NCI-H1105 (cell line): ENCODE measurements at regions not wholly inside any gene's neighbourhood (a gene's known extent, or its start where the extent isn't known, plus 50 kb on each side); places are given as distances from the start of the nearest gene placed in this dataset.

ENCODE experiments used
- DNase-seq: peaks from one replicate; lab custom pipeline; 2025; lab: John Stamatoyannopoulos, UW

GRCh38 chr13:109644956-109645355, 141.4 kb downstream of the IRS2 start:
- no peak for DNase-seq

DNA sequence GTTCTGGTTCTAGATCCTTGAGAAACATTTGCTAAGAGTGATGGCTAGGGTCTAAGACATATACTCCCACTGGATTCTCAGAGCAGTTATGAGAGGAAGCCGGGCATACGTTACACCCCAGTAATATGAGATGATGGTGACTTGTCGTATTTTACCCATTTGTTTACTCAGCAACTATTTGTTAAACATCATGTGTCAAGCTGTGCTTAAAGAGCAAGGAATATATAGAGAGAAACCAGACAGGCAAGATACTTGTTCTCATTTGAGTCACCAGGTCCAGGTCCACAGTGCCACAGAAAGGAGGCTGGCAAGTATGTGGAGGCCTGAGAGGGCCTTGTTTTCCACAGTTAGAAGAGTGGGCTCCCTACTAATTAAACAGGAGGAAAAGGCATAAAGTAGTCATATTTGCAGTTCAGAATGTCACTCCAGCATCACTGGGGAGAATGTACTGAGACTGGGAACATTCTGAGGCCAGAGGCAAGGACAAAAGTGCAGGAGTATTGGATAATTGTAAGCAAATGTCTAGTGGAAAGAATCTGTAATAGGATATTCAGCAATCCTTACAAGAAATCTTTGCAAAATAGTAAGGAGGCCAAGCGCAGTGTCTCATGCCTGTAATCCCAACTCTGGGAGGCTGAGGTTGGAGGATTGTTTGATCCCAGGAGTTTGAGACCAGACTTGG, 142.2 kb downstream of the IRS2 start:
- no peak for DNase-seq

DNA sequence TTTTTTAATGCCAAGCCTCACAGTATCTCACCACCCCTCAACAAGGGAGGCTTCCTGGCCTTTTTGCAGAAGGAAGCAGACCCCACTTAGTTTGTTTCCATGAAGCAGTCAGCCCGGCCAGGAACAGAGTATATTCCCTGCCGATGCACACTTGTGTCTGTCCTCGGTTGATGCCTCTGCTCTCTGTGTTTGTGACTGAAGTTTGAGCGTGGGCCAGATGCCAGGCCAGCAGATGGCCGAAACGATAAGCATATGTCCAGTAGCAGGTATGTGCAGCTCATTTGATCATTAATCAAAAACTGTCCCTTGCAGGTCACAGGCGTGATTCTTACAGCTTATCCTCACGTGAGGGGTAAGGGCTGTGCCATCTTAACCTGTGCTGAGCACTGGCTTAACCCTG, 144.0 kb downstream of the IRS2 start:
- no peak for DNase-seq

GRCh38 chr13:109636736-109637135, 149.6 kb downstream of the IRS2 start:
- DNase-seq = no peak

GRCh38 chr13:109631069-109631468, 155.3 kb downstream of the IRS2 start:
- no peak for DNase-seq

- no peak for DNase-seq
Observed at GRCh38 chr13:109630271-109630670, 156.1 kb downstream of the IRS2 start.

DNA sequence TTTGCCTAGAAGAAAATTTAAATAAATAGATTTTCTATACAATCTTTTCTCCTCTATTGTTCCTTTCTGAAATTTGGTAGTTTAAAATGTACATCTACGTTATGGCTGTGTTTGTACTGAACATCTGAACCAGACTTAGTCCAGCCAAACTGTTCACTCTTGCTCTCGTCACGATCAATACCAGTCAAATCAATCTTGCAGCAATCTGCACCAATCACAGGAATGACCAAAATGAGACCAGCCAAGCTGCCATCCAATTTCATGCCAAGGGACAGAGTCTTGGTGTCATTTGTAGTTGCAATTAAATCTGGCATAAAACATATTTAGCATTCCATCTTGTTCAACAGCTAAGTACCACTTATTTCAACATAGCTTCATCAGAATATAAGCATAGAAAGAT, 156.6 kb downstream of the IRS2 start:
- no peak for DNase-seq

DNA sequence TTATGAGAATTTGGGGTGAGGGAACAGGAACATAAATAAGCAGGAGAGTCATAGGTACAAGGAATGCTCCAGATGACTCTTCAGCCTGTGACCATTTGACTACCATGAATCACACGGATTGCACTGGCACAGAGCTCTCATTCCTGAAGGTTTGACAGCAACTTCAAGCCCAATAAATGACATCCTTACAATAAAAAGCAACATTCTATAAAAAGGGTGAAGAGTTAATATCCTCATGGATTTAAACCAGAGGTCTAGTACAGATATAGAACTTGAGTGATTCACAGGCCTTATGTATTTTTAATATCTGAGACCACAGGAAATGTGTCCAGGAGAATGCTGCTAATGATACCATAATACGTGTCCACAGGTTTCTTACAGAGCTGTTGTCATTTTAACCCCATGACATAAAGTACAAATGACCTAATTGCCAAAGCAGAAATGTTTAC, 158.1 kb downstream of the IRS2 start:
- no peak for DNase-seq

- DNase-seq = no peak
Observed at GRCh38 chr13:109627649-109628048, 158.7 kb downstream of the IRS2 start.

DNA sequence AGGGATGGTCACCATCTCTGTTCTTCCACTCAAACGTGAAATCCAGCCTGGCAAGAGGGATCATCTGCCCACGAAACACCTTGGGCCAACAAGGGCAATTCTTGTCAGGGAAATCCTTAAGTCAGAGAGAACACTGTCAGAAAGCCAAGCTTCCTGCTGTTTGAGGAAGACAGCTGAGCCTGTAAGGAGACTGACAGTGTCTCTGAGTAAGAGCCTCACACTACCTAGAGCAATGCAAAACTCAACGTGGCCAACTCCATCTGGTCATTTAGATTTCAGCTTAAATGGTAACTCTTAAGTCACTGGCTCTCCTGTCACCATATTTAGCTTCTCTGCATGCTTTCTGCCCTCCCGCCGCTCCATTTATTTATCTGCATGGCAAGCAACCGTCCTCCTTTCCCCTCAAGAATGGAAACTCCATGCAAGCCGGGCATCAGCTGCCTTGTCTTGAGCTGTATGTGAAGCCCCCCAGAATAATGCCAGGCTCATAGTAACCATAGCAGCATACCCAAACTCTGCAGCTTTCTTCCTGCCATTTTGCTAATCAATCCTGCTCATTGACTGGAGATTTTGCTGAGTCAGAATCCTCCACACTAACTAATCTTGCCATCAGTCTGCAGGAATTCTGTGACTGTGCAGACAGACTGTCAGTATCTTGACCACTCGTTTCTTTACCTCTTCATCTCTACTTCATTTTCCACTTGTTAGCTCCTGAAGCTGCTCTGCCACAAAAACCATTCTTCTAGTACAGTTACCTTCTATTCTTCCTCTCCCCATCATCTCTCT, 159.8 kb downstream of the IRS2 start:
- DNase-seq = no peak

GRCh38 chr13:109625156-109625555, 161.2 kb downstream of the IRS2 start:
- no peak for DNase-seq

DNA sequence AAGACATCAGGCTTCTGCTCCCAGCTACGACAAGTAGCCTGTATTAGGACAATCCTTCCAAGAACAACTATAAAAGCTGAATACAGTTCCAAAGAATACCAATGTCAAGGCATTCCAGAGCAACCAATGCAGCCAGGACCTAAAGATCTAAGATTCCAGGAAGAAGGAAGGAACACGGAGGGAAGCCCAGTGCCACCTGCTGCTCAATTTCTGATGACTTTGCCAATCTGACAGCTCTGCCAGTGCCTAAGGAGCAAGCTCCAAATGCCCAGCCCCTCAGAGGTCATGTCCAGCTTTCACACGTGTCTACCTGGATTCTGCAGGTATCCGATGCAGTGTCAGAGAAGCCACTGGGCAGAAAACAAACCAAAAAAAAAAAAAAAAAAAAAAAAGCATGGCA, 164.4 kb downstream of the IRS2 start:
- no peak for DNase-seq

DNA sequence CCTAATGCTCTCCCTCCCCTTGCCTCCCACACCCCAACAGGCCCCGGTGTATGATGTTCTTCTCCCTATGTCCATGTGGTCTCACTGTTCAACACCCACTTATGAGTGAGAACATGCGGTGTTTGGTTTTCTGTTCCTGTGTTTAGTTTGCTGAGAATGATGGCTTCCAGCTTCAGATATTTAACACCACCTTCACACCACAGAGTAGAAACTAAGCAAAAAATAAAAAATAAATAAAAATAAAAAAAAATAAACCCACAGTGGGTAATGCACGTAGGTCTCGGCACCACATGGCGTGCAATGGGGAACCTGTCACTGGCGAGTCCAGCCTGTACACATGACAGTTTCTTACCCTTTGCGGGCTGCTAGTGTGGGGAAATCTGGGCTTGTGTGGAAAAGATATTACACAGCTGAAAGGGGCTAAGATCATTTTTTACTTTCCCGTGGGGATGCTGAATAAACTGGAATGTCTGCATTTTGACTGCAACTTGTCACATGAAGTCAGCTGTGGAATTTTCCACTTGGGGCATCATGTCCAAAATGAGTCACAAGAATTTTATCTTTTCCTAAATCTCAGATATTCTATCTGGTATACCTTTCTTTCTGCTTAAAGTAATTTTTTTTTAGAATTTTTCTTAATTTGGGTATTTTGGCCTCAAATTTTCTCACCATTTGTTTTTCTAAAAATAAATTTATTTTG, 170.5 kb downstream of the IRS2 start:
- no peak for DNase-seq

- DNase-seq = no peak
Observed at GRCh38 chr13:109611912-109612691, 174.3 kb downstream of the IRS2 start.

DNA sequence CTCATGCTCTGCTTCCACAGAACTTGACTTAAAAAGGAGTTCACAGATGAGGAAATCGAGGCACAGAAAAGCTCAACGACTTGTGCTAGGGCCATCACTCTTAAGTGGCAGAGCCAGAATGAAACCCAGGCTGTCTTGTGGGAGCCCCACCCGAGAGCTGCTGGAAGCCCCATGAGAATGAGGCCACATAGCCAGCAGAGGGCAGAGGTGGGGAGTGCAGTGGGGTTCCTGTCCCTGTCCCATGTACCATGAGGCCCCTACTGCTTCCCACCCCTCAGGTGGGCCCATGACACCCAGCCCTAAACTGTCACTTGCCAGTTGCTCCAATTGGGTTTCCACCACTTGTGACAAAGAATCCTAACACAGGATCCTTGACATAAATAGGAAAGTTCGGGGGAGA, 175.9 kb downstream of the IRS2 start:
- no peak for DNase-seq

DNA sequence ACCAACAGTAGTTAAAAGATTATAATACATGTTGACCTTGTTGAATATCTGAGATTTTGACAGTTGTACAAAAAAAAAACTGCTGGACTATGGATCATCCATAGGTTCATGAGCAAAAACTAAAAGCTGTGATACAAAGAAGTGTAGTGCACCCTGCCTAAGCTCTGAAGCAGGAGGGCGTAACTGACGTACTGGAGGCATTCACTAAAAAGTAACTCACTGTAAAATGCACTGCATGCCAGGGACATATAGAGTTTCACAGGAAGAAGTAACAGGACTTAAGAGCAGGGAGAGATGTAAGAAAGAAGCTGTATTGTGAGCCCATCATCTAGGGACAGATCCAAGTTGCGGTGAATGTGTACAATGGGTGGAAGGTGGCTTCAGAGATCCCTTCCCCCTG, 177.9 kb downstream of the IRS2 start:
- DNase-seq = no peak

GRCh38 chr13:109608059-109608458, 178.3 kb downstream of the IRS2 start:
- no peak for DNase-seq

DNA sequence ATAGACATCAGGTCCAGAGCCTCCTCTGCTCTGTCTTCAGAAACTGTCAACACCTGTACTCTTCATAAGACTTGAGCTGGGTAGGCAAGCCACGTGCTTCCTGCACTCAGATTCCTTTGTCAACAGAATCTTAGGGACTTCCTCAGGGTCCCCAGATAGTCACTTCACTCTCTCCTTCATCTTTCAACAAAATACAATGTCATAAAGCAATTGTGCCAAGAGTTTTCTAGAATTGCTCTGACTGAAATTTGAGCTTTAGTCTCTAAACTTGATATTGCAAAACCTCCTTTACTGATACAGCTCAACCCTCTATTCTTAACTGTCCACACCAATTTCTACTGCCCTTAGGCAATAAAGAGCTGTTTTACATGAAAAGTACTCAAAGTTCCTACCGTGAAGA, 179.9 kb downstream of the IRS2 start:
- DNase-seq = no peak

- DNase-seq = no peak
Observed at GRCh38 chr13:109605846-109606245, 180.5 kb downstream of the IRS2 start.

DNA sequence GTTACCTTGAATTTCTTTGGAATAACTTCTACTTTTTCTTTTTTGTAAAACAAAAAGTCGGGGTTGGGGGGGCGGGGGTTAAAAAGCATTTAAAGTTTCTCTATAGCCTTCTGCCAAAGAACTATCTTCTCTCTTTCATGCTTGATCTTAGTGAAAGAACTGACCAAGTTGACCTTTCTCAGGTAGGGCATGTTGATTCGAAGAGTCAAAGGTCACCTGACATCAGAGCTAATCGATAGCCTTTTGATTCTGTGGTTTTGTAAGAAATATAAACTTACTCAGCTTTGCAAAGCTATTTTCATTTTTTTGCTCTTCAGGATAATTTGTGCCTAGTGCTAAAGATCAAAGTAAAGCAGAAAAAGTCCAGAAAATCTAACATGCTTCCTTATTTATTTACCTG, 181.5 kb downstream of the IRS2 start:
- no peak for DNase-seq

DNA sequence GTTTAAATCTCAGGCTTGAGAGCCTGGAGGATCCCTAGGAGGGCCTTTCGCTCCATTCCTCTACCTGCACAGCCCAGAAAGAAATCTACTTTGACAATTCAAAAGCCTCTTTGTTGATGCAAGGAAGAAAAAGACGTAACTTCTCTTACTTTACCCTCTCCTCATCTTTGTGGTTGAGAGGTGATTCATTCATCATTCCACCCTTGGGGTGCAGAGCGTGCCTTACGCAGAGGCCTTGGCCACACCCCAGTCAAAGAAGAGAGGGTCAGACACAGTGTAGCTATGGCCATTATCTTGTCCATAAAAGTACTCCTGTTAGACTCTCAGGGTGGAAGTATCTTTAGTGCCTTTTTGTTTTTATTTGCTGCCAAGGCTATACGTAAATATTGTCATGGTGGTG, 184.0 kb downstream of the IRS2 start:
- no peak for DNase-seq
